GM12878 (cell line): ENCODE measurements at regions not wholly inside any gene's neighbourhood (a gene's known extent, or its start where the extent isn't known, plus 50 kb on each side); places are given as distances from the start of the nearest gene placed in this dataset.

ENCODE experiments used
- ATAC-seq: fragments of 200-7000 bp; cut with Tn5 transposase; 3 replicates; pipeline ENCODE4 v1.9.1; 2020; ENCODE audit warnings: mild to moderate bottlenecking, moderate library complexity
- BruUV-seq: library from RNA; stranded (reverse); fragments of 400-500 nt; replicated peaks from 2 replicates; lab custom pipeline; 2021; lab: Mats Ljungman, UMichigan
- CTCF ChIA-PET: fragments of 300-600 bp; sonication (Branson Sonifier 250); formaldehyde crosslinking; extraction: SDS; loops from one replicate; lab custom pipeline; 2021; ENCODE audit warnings: inconsistent platforms; lab: Yijun Ruan, JAX
- POLR2A ChIA-PET: fragments of 350-600 bp; formaldehyde crosslinking; extraction: SDS; loops from one replicate; lab custom pipeline; 2021; ENCODE audit warnings: inconsistent platforms; lab: Charles Lee
- RAD21 ChIA-PET: fragments of 300-600 bp; sonication (Branson Sonifier 250); formaldehyde crosslinking; loops from one replicate; lab custom pipeline; 2023; ENCODE audit warnings: antibody characterized with exemption; ENCODE audit not compliant: unreplicated experiment; lab: Charles Lee
- SMC1A ChIA-PET: fragments of 300-600 bp; sonication (Branson Sonifier 250); formaldehyde crosslinking; loops from one replicate; lab custom pipeline; 2023; ENCODE audit not compliant: unreplicated experiment, uncharacterized antibody; lab: Charles Lee
- DNase-seq: peaks from one replicate; pipeline ENCODE4 v3.0.0-alpha.2; 2011; ENCODE audit warnings: low read depth, low spot score
- FAIRE-seq: peaks from 3 replicates; lab custom pipeline; 2011; peaks lifted over from hg19 to GRCh38; lab: Jason Lieb, UNC
- H2AFZ ChIP-seq: 2 replicates; pipeline ENCODE4 v1.6.0; 2011; ENCODE audit warnings: low read depth, low read length, control low read depth; ENCODE audit not compliant: control insufficient read depth
- H3K27ac ChIP-seq: 2 replicates; pipeline ENCODE4 v1.5.1; 2011; ENCODE audit warnings: control low read depth; ENCODE audit not compliant: control insufficient read depth, insufficient read depth
- H3K27me3 ChIP-seq, 2 experiments: replicated peaks in 1 of 2; 2 replicates each; pipeline versions ENCODE4 v1.6.0 to v1.6.1; 2011; ENCODE audit warnings: low read length in 1 of 2; ENCODE audit not compliant: control insufficient read depth in 2 of 2, insufficient read depth in 2 of 2
- H3K36me3 ChIP-seq, 2 experiments: 2 replicates each; pipeline ENCODE4 v1.5.1; 2011; ENCODE audit warnings: low read length in 1 of 2; ENCODE audit not compliant: control insufficient read depth in 2 of 2, insufficient read depth in 2 of 2
- H3K4me1 ChIP-seq: 2 replicates; pipeline ENCODE4 v1.6.1; 2011; ENCODE audit warnings: mild to moderate bottlenecking, low read length, moderate library complexity, mixed read lengths; ENCODE audit not compliant: control insufficient read depth, insufficient read depth
- H3K4me2 ChIP-seq: 2 replicates; pipeline ENCODE4 v1.6.0; 2011; ENCODE audit warnings: control low read depth; ENCODE audit not compliant: control insufficient read depth, insufficient read depth
- H3K4me3 ChIP-seq: fragments of 200-600 bp; sonication (generic); 2 replicates; pipeline ENCODE4 v1.5.1; 2016
- H3K79me2 ChIP-seq: 2 replicates; pipeline ENCODE4 v1.6.0; 2011; ENCODE audit warnings: low read length; ENCODE audit not compliant: control insufficient read depth, insufficient read depth
- H3K9ac ChIP-seq: 2 replicates; pipeline ENCODE4 v1.8.0; 2011; ENCODE audit warnings: low read length, control low read depth, mixed read lengths; ENCODE audit not compliant: control insufficient read depth, insufficient read depth
- H3K9me3 ChIP-seq: replicated peaks from 3 replicates; pipeline ENCODE4 v1.5.1; 2011; ENCODE audit warnings: mild to moderate bottlenecking, low read length; ENCODE audit not compliant: control insufficient read depth, insufficient read depth
- H4K20me1 ChIP-seq: 2 replicates; pipeline ENCODE4 v1.6.0; 2011; ENCODE audit not compliant: control insufficient read depth, insufficient read depth
- BCLAF1 ChIP-seq: fragments of 450-650 bp; IDR thresholded peaks from 2 replicates; pipeline ENCODE4 v1.6.1; 2017; ENCODE audit warnings: antibody characterized with exemption, mild to moderate bottlenecking, moderate library complexity
- CBX3 ChIP-seq: fragments of 200-600 bp; sonication (generic); IDR thresholded peaks from 2 replicates; pipeline ENCODE4 v1.6.1; 2016; ENCODE audit warnings: low read depth, borderline replicate concordance
- E2F4 ChIP-seq: IDR thresholded peaks from 2 replicates; pipeline ENCODE4 v1.6.1; 2012; ENCODE audit warnings: low read depth, low read length, improper control_type of control experiment
- EED ChIP-seq: sonication (generic); IDR thresholded peaks from 2 replicates; pipeline ENCODE4 v1.6.1; 2016; ENCODE audit warnings: antibody characterized with exemption, low read depth
- ELK1 ChIP-seq: IDR thresholded peaks from 2 replicates; pipeline ENCODE4 v1.6.1; 2012; ENCODE audit warnings: low read depth, low read length, improper control_type of control experiment
- FOS ChIP-seq: IDR thresholded peaks from 3 replicates; pipeline ENCODE4 v1.6.1; 2011; ENCODE audit warnings: borderline replicate concordance; ENCODE audit not compliant: insufficient read length; ENCODE audit errors: extremely low read depth
- HDGF ChIP-seq: fragments of 450-650 bp; IDR thresholded peaks from 2 replicates; pipeline ENCODE4 v1.6.1; 2016; ENCODE audit warnings: antibody characterized with exemption
- MAX ChIP-seq: IDR thresholded peaks from 2 replicates; pipeline ENCODE4 v1.6.1; 2012; ENCODE audit warnings: low read depth, low read length, improper control_type of control experiment
- MLLT1 ChIP-seq: fragments of 450-650 bp; IDR thresholded peaks from 2 replicates; pipeline ENCODE4 v1.6.1; 2016; ENCODE audit warnings: mild to moderate bottlenecking
- MTA3 ChIP-seq: IDR thresholded peaks from 2 replicates; pipeline ENCODE4 v1.6.1; 2012; ENCODE audit warnings: low read length, inconsistent platforms, borderline replicate concordance
- NBN ChIP-seq: fragments of 450-650 bp; IDR thresholded peaks from 2 replicates; pipeline ENCODE4 v1.6.1; 2016
- NFXL1 ChIP-seq: fragments of 450-650 bp; IDR thresholded peaks from 2 replicates; pipeline ENCODE4 v1.6.1; 2017; ENCODE audit warnings: antibody characterized with exemption, mild to moderate bottlenecking, borderline replicate concordance
- PML ChIP-seq: IDR thresholded peaks from 2 replicates; pipeline ENCODE4 v1.6.1; 2012; ENCODE audit warnings: low read length, inconsistent platforms
- TBL1XR1 ChIP-seq: IDR thresholded peaks from 2 replicates; pipeline ENCODE4 v1.6.1; 2012; ENCODE audit warnings: low read depth, low read length, improper control_type of control experiment
- TCF12 ChIP-seq: IDR thresholded peaks from 2 replicates; pipeline ENCODE4 v1.6.1; 2011; ENCODE audit warnings: low read depth, mild to moderate bottlenecking, low read length
- ZNF274 ChIP-seq: IDR thresholded peaks from one replicate; pipeline ENCODE4 v1.8.0; 2011; ENCODE audit not compliant: insufficient read length, insufficient read depth
- WGBS: methylation state at CpG from one replicate; pipeline ENCODE4 v1.1.6; 2016; ENCODE audit warnings: low lambda C conversion rate; ENCODE audit not compliant: insufficient replicate concordance, insufficient coverage; ENCODE audit errors: missing lambda C conversion rate; 5-methylcytosine and 5-hydroxymethylcytosine counted together
- in situ Hi-C: fragments of 300-500 bp; cut with MboI; formaldehyde crosslinking; loops from 9 replicates; pipeline ENCODE4 v1.14.3; 2018; ENCODE audit warnings: mixed read lengths
- intact Hi-C: fragments of 100-400 bp; cut with micrococcal nuclease; formaldehyde crosslinking; loops from one replicate; pipeline ENCODE4 v1.14.2; 2022; ENCODE audit not compliant: unreplicated experiment
- TF ChIP-seq, protein P1 (sequence below): IDR thresholded peaks from 2 replicates; pipeline ENCODE4 v1.6.1; 2011; ENCODE audit warnings: borderline replicate concordance, low read depth, mild to moderate bottlenecking, moderate library complexity, low read length; ENCODE audit not compliant: insufficient read depth, poor library complexity, severe bottlenecking

- no peak for TF ChIP-seq CBX3
- no peak for TF ChIP-seq EED
- no peak for TF ChIP-seq FOS
- TF ChIP-seq MAX: no peak
Observed at GRCh38 chr3:139732729-139733128, 55.0 kb upstream of the NMNAT3 start (continued).

- POLR2A ChIA-PET: no interaction called here
- Histone ChIP-seq H3K9me3 (no peaks in the 10 kb centered on the region), H2AFZ (no peak overlapping the region), H3K27ac (no peak overlapping the region), H3K27me3 (no peaks in the 10 kb centered on the region; a peak in 1 of 4 replicates), H3K9ac (no peak overlapping the region), H3K4me2 (no peak overlapping the region), H3K79me2 (no peaks in the 10 kb centered on the region), H4K20me1 (no peaks in the 10 kb centered on the region), H3K36me3 (no peaks in the 10 kb centered on the region), H3K4me1 (no peaks in the 10 kb centered on the region), H3K4me3 (no peak overlapping the region)
- BruUV-seq: no TSS peak
- RAD21 ChIA-PET: no interaction called here
- CTCF ChIA-PET: no interaction called here
- SMC1A ChIA-PET: no interaction called here
- WGBS: 29% methylated on average over 2 of the region's 2 CpGs
- intact Hi-C loops (no loop called here), in situ Hi-C loops (no loop called here)
- DNase-seq (no peak), FAIRE-seq (no peak), ATAC-seq (no peak)
- TF ChIP-seq E2F4: no peak
- TF ChIP-seq MLLT1: no peak
- no peak for TF ChIP-seq TCF12
- TF ChIP-seq PML: no peak
- TF ChIP-seq TBL1XR1: no peak
- no peak for TF ChIP-seq ELK1
- no peak for TF ChIP-seq MTA3
- no peak for TF ChIP-seq ZNF274
- no peak for TF ChIP-seq BCLAF1
- no peak for TF ChIP-seq NBN
- TF ChIP-seq NFXL1: no peak
- TF ChIP-seq, protein P1, sequence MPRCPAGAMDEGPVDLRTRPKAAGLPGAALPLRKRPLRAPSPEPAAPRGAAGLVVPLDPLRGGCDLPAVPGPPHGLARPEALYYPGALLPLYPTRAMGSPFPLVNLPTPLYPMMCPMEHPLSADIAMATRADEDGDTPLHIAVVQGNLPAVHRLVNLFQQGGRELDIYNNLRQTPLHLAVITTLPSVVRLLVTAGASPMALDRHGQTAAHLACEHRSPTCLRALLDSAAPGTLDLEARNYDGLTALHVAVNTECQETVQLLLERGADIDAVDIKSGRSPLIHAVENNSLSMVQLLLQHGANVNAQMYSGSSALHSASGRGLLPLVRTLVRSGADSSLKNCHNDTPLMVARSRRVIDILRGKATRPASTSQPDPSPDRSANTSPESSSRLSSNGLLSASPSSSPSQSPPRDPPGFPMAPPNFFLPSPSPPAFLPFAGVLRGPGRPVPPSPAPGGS: no peak
- TF ChIP-seq HDGF: no peak
Observed at GRCh38 chr3:139729300-139729699, 51.5 kb upstream of the NMNAT3 start.
